ENCODE measurements at regions not wholly inside any gene's neighbourhood (a gene's known extent, or its start where the extent isn't known, plus 50 kb on each side); places are given as distances from the start of the nearest gene placed in this dataset.

DNA sequence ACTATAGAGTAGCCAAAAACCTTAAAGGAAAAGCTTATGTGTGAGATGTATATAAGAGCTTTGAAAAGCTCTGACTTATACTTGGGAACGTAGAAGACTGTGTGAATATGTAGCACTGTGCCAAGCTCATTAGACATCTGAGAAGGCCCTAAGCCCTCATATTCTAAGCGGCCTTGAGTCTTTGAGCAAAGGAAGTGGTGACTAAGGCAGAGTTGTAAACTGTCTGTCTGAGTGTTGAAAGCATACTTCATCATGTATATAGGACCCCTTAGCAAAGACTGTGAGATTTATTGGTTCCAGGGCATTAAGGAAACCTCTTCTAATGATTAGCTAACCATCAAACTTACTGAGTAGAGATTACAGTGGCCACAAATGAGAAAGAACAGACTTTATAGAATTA is 153.3 kb upstream of the LYPLAL1 start:
- TF ChIP-seq, protein P1, sequence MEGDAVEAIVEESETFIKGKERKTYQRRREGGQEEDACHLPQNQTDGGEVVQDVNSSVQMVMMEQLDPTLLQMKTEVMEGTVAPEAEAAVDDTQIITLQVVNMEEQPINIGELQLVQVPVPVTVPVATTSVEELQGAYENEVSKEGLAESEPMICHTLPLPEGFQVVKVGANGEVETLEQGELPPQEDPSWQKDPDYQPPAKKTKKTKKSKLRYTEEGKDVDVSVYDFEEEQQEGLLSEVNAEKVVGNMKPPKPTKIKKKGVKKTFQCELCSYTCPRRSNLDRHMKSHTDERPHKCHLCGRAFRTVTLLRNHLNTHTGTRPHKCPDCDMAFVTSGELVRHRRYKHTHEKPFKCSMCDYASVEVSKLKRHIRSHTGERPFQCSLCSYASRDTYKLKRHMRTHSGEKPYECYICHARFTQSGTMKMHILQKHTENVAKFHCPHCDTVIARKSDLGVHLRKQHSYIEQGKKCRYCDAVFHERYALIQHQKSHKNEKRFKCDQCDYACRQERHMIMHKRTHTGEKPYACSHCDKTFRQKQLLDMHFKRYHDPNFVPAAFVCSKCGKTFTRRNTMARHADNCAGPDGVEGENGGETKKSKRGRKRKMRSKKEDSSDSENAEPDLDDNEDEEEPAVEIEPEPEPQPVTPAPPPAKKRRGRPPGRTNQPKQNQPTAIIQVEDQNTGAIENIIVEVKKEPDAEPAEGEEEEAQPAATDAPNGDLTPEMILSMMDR (IDR thresholded peaks at IDR 0.05; ENCODE audit: low read depth, low read length): no peak
- no peak for TF ChIP-seq POLR2A (IDR thresholded peaks at IDR 0.05; ENCODE audit: extremely low read depth, insufficient read length)

Measured in NB4 (cell line).